NCI-H2107 treated with DMSO at 0.1 percent for 48 hours (cell line): ENCODE measurements at regions not wholly inside any gene's neighbourhood (a gene's known extent, or its start where the extent isn't known, plus 50 kb on each side); places are given as distances from the start of the nearest gene placed in this dataset.

Experiments used
- DNase-seq: peaks from one replicate; lab custom pipeline; 2025; ENCODE audit not compliant: unreplicated experiment; lab: John Stamatoyannopoulos, UW

GRCh38 chr16:61596655-61597054 lies 439.6 kb downstream of the CDH8 start:
- DNase-seq = no peak

GRCh38 chr16:61595605-61596004 lies 440.6 kb downstream of the CDH8 start:
- no peak for DNase-seq

GRCh38 chr16:61590577-61590976 lies 445.7 kb downstream of the CDH8 start:
- DNase-seq = no peak

- DNase-seq = no peak
Observed at GRCh38 chr16:61587526-61587925, 448.7 kb downstream of the CDH8 start.

GRCh38 chr16:61581417-61582046 lies 454.7 kb downstream of the CDH8 start:
- no peak for DNase-seq

GRCh38 chr16:61580579-61580978 lies 455.7 kb downstream of the CDH8 start:
- no peak for DNase-seq

- no peak for DNase-seq
Observed at GRCh38 chr16:61579195-61579594, 457.0 kb downstream of the CDH8 start.

- DNase-seq = no peak
Observed at GRCh38 chr16:61576476-61576875, 459.8 kb downstream of the CDH8 start.

GRCh38 chr16:61575617-61576016 lies 460.6 kb downstream of the CDH8 start:
- no peak for DNase-seq

GRCh38 chr16:61569028-61569427 lies 467.2 kb downstream of the CDH8 start:
- DNase-seq = no peak

- no peak for DNase-seq
Observed at GRCh38 chr16:61564716-61565115, 471.5 kb downstream of the CDH8 start.

GRCh38 chr16:61555718-61556441 lies 480.4 kb downstream of the CDH8 start:
- no peak for DNase-seq

GRCh38 chr16:61549327-61549726 lies 486.9 kb downstream of the CDH8 start:
- DNase-seq = no peak

- no peak for DNase-seq
Observed at GRCh38 chr16:61547626-61548025, 488.6 kb downstream of the CDH8 start.

GRCh38 chr16:61544165-61544564 lies 492.1 kb downstream of the CDH8 start:
- DNase-seq = no peak

GRCh38 chr16:61540216-61540615 lies 496.0 kb downstream of the CDH8 start:
- no peak for DNase-seq

- no peak for DNase-seq
Observed at GRCh38 chr16:61530697-61531096, 505.5 kb downstream of the CDH8 start.

GRCh38 chr16:61500851-61501250 lies 535.4 kb downstream of the CDH8 start:
- no peak for DNase-seq

- DNase-seq = no peak
Observed at GRCh38 chr16:61480250-61480649, 556.0 kb downstream of the CDH8 start.

GRCh38 chr16:61471737-61472136 lies 564.5 kb downstream of the CDH8 start:
- no peak for DNase-seq

GRCh38 chr16:61471023-61471422 lies 565.2 kb downstream of the CDH8 start:
- no peak for DNase-seq

GRCh38 chr16:61465285-61465684 lies 571.0 kb downstream of the CDH8 start:
- DNase-seq = no peak

GRCh38 chr16:61460020-61460419 lies 576.2 kb downstream of the CDH8 start:
- no peak for DNase-seq
